DND-41 (cell line): ENCODE measurements at regions not wholly inside any gene's neighbourhood (a gene's known extent, or its start where the extent isn't known, plus 50 kb on each side); places are given as distances from the start of the nearest gene placed in this dataset.

Experiments used
- EZH2 ChIP-seq: IDR thresholded peaks from 3 replicates; pipeline ENCODE4 v1.6.1; 2012; ENCODE audit warnings: borderline replicate concordance, low read depth, mild to moderate bottlenecking, moderate library complexity, low read length, inconsistent platforms; ENCODE audit not compliant: severe bottlenecking
- TF ChIP-seq, protein P1 (sequence below): IDR thresholded peaks from 2 replicates; pipeline ENCODE4 v1.5.1; 2012; ENCODE audit warnings: borderline replicate concordance, low read length, moderate library complexity, mild to moderate bottlenecking; ENCODE audit not compliant: poor library complexity, severe bottlenecking; ENCODE audit errors: extremely low read depth

DNA sequence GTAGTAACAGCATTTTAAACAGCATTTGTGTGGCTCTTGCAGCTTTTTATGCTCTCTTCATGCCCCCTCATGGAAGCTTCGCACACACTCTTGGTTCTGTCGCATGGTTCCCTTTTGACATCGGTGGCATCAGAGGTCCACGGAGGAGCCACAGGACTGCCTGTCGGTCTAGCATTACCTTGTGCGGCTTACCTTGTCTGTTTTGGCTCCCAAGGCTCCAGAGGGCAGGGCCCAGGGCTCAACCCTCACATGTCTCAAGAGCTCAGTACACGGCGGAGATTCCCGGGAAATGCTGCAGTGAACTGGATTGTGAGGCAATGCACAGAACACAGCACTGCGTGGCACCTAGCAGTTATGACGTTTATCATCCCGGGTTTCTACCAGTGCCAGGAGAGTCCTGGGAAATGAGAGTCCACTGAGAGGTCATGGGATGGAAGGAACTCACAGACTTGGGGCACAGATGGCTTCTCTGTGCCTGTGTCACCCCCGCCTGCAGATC lies 1015.8 kb downstream of the TBC1D22A start:
- TF ChIP-seq, protein P1, sequence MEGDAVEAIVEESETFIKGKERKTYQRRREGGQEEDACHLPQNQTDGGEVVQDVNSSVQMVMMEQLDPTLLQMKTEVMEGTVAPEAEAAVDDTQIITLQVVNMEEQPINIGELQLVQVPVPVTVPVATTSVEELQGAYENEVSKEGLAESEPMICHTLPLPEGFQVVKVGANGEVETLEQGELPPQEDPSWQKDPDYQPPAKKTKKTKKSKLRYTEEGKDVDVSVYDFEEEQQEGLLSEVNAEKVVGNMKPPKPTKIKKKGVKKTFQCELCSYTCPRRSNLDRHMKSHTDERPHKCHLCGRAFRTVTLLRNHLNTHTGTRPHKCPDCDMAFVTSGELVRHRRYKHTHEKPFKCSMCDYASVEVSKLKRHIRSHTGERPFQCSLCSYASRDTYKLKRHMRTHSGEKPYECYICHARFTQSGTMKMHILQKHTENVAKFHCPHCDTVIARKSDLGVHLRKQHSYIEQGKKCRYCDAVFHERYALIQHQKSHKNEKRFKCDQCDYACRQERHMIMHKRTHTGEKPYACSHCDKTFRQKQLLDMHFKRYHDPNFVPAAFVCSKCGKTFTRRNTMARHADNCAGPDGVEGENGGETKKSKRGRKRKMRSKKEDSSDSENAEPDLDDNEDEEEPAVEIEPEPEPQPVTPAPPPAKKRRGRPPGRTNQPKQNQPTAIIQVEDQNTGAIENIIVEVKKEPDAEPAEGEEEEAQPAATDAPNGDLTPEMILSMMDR, result no peak
- no peak for TF ChIP-seq EZH2
